KBM-7 (cell line): ENCODE measurements at regions not wholly inside any gene's neighbourhood (a gene's known extent, or its start where the extent isn't known, plus 50 kb on each side); places are given as distances from the start of the nearest gene placed in this dataset.
A peak's percentile ranks its signal among the peaks of the same experiment; 100 is the strongest.
"Not testable (repeated sequence)": the region's sequence is repeated elsewhere in the genome, so short reads cannot be mapped to it uniquely, and the experiment has no call there.

Experiments
- DNase-seq: peaks from one replicate; pipeline ENCODE4 v3.0.0-alpha.2; 2015
- in situ Hi-C: fragments of 300-500 bp; cut with MboI; formaldehyde crosslinking; loops from 2 replicates; pipeline ENCODE4 v1.14.3; 2020; ENCODE audit warnings: low sequenced_read_pairs, low pct_unique_long_range_greater_than_20kb, mixed read lengths

- in situ Hi-C loops, result no loop called here
- no peak for DNase-seq
Observed at GRCh38 chr3:144801890-144802289, 830.3 kb downstream of the DIPK2A start.

- in situ Hi-C loops, result no loop called here
- no peak for DNase-seq
Observed at GRCh38 chr3:144809380-144809779, 837.8 kb downstream of the DIPK2A start.

- in situ Hi-C loops, result no loop called here
- no peak for DNase-seq
Observed at GRCh38 chr3:144810160-144810559, 838.5 kb downstream of the DIPK2A start.

- in situ Hi-C loops, result no loop called here
- no peak for DNase-seq
Observed at GRCh38 chr3:144815655-144816054, 844.0 kb downstream of the DIPK2A start.

GRCh38 chr3:144816323-144816722 is 844.7 kb downstream of the DIPK2A start:
- in situ Hi-C loops, result no loop called here

GRCh38 chr3:144818973-144819372 is 847.4 kb downstream of the DIPK2A start:
- in situ Hi-C loops, result no loop called here
- no peak for DNase-seq

More at GRCh38 chr3:144816323-144816722, 844.7 kb downstream of the DIPK2A start:
- no peak for DNase-seq

- in situ Hi-C loops, DNase-seq: not testable (repeated sequence)
Observed at GRCh38 chr3:144820232-144820631, 848.6 kb downstream of the DIPK2A start.

GRCh38 chr3:144820726-144821125 is 849.1 kb downstream of the DIPK2A start:
- DNase-seq, result no peak
- in situ Hi-C loops, result no loop called here

GRCh38 chr3:144821583-144821982 is 850.0 kb downstream of the DIPK2A start:
- DNase-seq, result no peak
- in situ Hi-C loops, result no loop called here

- in situ Hi-C loops, result no loop called here
- DNase-seq, result no peak
Observed at GRCh38 chr3:144822671-144823070, 851.0 kb downstream of the DIPK2A start.

- DNase-seq, result no peak
- in situ Hi-C loops, result no loop called here
Observed at GRCh38 chr3:144831955-144832716, 860.5 kb downstream of the DIPK2A start.

GRCh38 chr3:144839991-144840390 is 868.4 kb downstream of the DIPK2A start:
- no peak for DNase-seq

GRCh38 chr3:144840866-144841265 is 869.2 kb downstream of the DIPK2A start:
- in situ Hi-C loops, result no loop called here
- DNase-seq, result no peak

More at GRCh38 chr3:144839991-144840390, 868.4 kb downstream of the DIPK2A start:
- in situ Hi-C loops, result no loop called here

- in situ Hi-C loops, result no loop called here
- peak; percentile 11 for DNase-seq
Observed at GRCh38 chr3:144843099-144843498, 871.5 kb downstream of the DIPK2A start.

GRCh38 chr3:144852999-144853398 is 881.4 kb downstream of the DIPK2A start:
- in situ Hi-C loops, result no loop called here
- no peak for DNase-seq

- in situ Hi-C loops, DNase-seq: not testable (repeated sequence)
Observed at GRCh38 chr3:144854020-144854419, 882.4 kb downstream of the DIPK2A start.

GRCh38 chr3:144859161-144859560 is 887.5 kb downstream of the DIPK2A start:
- in situ Hi-C loops, result no loop called here
- DNase-seq, result no peak

- in situ Hi-C loops, result no loop called here
Observed at GRCh38 chr3:144864646-144865045, 893.0 kb downstream of the DIPK2A start.

GRCh38 chr3:144865948-144866347 is 894.3 kb downstream of the DIPK2A start:
- no peak for DNase-seq
- in situ Hi-C loops, result no loop called here

More at GRCh38 chr3:144864646-144865045, 893.0 kb downstream of the DIPK2A start:
- no peak for DNase-seq

GRCh38 chr3:144866476-144866875 is 894.9 kb downstream of the DIPK2A start:
- in situ Hi-C loops, result no loop called here

GRCh38 chr3:144868506-144868905 is 896.9 kb downstream of the DIPK2A start:
- DNase-seq, result no peak
- in situ Hi-C loops, result no loop called here

More at GRCh38 chr3:144866476-144866875, 894.9 kb downstream of the DIPK2A start:
- peak; percentile 68 for DNase-seq
